GM12864 (cell line): ENCODE measurements at regions not wholly inside any gene's neighbourhood (a gene's known extent, or its start where the extent isn't known, plus 50 kb on each side); places are given as distances from the start of the nearest gene placed in this dataset.

Experiments used
- DNase-seq: peaks from one replicate; pipeline ENCODE4 v3.0.0-alpha.2; 2011; ENCODE audit warnings: low read depth
- H3K4me3 ChIP-seq: 2 replicates; pipeline ENCODE4 v1.5.1; 2011; ENCODE audit warnings: mild to moderate bottlenecking, low read depth, low read length, control low read depth
- CTCF ChIP-seq: IDR thresholded peaks from 2 replicates; pipeline ENCODE4 v1.5.1; 2011; ENCODE audit warnings: low read depth, mild to moderate bottlenecking, moderate library complexity, low read length, control low read depth, inconsistent platforms; ENCODE audit errors: missing control alignments

GRCh38 chr2:128731994-128732650 is 413.5 kb upstream of the HS6ST1 start:
- no peak for TF ChIP-seq CTCF
- H3K4me3 ChIP-seq = no peak overlapping the region

GRCh38 chr2:128732976-128733431 is 414.3 kb upstream of the HS6ST1 start:
- no peak for DNase-seq
- H3K4me3 ChIP-seq = no peak overlapping the region
- no peak for TF ChIP-seq CTCF

More at GRCh38 chr2:128731994-128732650, 413.5 kb upstream of the HS6ST1 start:
- no peak for DNase-seq

- DNase-seq = no peak
- no peak for TF ChIP-seq CTCF
- H3K4me3 ChIP-seq = no peak overlapping the region
Measured at GRCh38 chr2:128733450-128733849, 414.8 kb upstream of the HS6ST1 start.

- peak; percentile 26 for TF ChIP-seq CTCF
- no peak overlapping the region for H3K4me3 ChIP-seq
- no peak for DNase-seq
Measured at GRCh38 chr2:128734521-128735295, 416.0 kb upstream of the HS6ST1 start.

- no peak overlapping the region for H3K4me3 ChIP-seq
- no peak for TF ChIP-seq CTCF
- DNase-seq = no peak
Measured at GRCh38 chr2:128735296-128735960, 416.8 kb upstream of the HS6ST1 start.

GRCh38 chr2:128736046-128736688 is 417.5 kb upstream of the HS6ST1 start:
- TF ChIP-seq CTCF = no peak
- no peak for DNase-seq
- H3K4me3 ChIP-seq = no peak overlapping the region
